Astrocyte (in vitro differentiated cells and primary cell): ENCODE measurements at regions not wholly inside any gene's neighbourhood (a gene's known extent, or its start where the extent isn't known, plus 50 kb on each side); places are given as distances from the start of the nearest gene placed in this dataset.
"Not testable (repeated sequence)": the region's sequence is repeated elsewhere in the genome, so short reads cannot be mapped to it uniquely, and the experiment has no call there.

Experiments
- DNase-seq: peaks from one replicate; pipeline ENCODE4 v3.0.0-alpha.2; 2010; ENCODE audit warnings: low read depth
- FAIRE-seq: peaks from 2 replicates; lab custom pipeline; 2011; peaks lifted over from hg19 to GRCh38; lab: Jason Lieb, UNC
- H2AFZ ChIP-seq: 2 replicates; pipeline ENCODE4 v1.6.0; 2012; ENCODE audit warnings: low read depth, low read length, inconsistent platforms
- H3K27ac ChIP-seq: 2 replicates; pipeline ENCODE4 v1.5.1; 2011; ENCODE audit warnings: low read depth, low read length, inconsistent platforms
- H3K27me3 ChIP-seq: 2 replicates; pipeline ENCODE4 v1.6.0; 2011; ENCODE audit warnings: low read length, inconsistent platforms; ENCODE audit not compliant: insufficient read depth
- H3K36me3 ChIP-seq: 2 replicates; pipeline ENCODE4 v1.5.1; 2011; ENCODE audit warnings: low read length, inconsistent platforms; ENCODE audit not compliant: insufficient read depth
- H3K4me1 ChIP-seq: 2 replicates; pipeline ENCODE4 v1.5.1; 2011; ENCODE audit warnings: low read length, inconsistent platforms; ENCODE audit not compliant: insufficient read depth
- H3K4me2 ChIP-seq: 2 replicates; pipeline ENCODE4 v1.6.0; 2012; ENCODE audit warnings: low read length, inconsistent platforms
- H3K4me3 ChIP-seq: 2 replicates; pipeline ENCODE4 v1.5.1; 2011; ENCODE audit warnings: low read depth, mild to moderate bottlenecking, low read length, inconsistent platforms; ENCODE audit not compliant: insufficient read depth
- H3K79me2 ChIP-seq: 2 replicates; pipeline ENCODE4 v1.6.0; 2012; ENCODE audit warnings: mild to moderate bottlenecking, low read length, inconsistent platforms; ENCODE audit not compliant: insufficient read depth
- H3K9ac ChIP-seq: 2 replicates; pipeline ENCODE4 v1.6.0; 2012; ENCODE audit warnings: mild to moderate bottlenecking, low read length, inconsistent platforms
- H3K9me3 ChIP-seq: 2 replicates; pipeline ENCODE4 v1.5.1; 2012; ENCODE audit warnings: low read depth, mild to moderate bottlenecking, low read length, inconsistent platforms; ENCODE audit not compliant: insufficient read depth
- H4K20me1 ChIP-seq: 2 replicates; pipeline ENCODE4 v1.6.0; 2012; ENCODE audit warnings: low read length, inconsistent platforms; ENCODE audit not compliant: insufficient read depth
- H3K27ac Mint-ChIP-seq: one replicate; pipeline ENCODE4 v1.8.0; 2021; ENCODE audit warnings: mild to moderate bottlenecking, mixed read lengths; ENCODE audit not compliant: unreplicated experiment
- H3K27me3 Mint-ChIP-seq: one replicate; pipeline ENCODE4 v1.8.0; 2021; ENCODE audit warnings: low read depth, mixed read lengths; ENCODE audit not compliant: unreplicated experiment
- H3K36me3 Mint-ChIP-seq: one replicate; pipeline ENCODE4 v1.8.0; 2021; ENCODE audit warnings: low read depth, mixed read lengths; ENCODE audit not compliant: unreplicated experiment
- H3K4me1 Mint-ChIP-seq: one replicate; pipeline ENCODE4 v1.8.0; 2021; ENCODE audit warnings: low read depth, mixed read lengths; ENCODE audit not compliant: unreplicated experiment
- H3K4me3 Mint-ChIP-seq: one replicate; pipeline ENCODE4 v1.8.0; 2021; ENCODE audit warnings: mild to moderate bottlenecking, moderate library complexity, mixed read lengths; ENCODE audit not compliant: unreplicated experiment
- H3K9me3 Mint-ChIP-seq: one replicate; pipeline ENCODE4 v1.8.0; 2021; ENCODE audit warnings: mild to moderate bottlenecking, mixed read lengths; ENCODE audit not compliant: unreplicated experiment
- CTCF ChIP-seq: IDR thresholded peaks from 2 replicates; pipeline ENCODE4 v1.5.1; 2011; ENCODE audit warnings: low read depth, mild to moderate bottlenecking, inconsistent platforms, low read length, moderate library complexity; ENCODE audit not compliant: insufficient read depth
- EZH2 ChIP-seq: IDR thresholded peaks from 2 replicates; pipeline ENCODE4 v1.6.1; 2012; ENCODE audit warnings: mild to moderate bottlenecking, low read length, inconsistent platforms; ENCODE audit not compliant: insufficient read depth

DNA sequence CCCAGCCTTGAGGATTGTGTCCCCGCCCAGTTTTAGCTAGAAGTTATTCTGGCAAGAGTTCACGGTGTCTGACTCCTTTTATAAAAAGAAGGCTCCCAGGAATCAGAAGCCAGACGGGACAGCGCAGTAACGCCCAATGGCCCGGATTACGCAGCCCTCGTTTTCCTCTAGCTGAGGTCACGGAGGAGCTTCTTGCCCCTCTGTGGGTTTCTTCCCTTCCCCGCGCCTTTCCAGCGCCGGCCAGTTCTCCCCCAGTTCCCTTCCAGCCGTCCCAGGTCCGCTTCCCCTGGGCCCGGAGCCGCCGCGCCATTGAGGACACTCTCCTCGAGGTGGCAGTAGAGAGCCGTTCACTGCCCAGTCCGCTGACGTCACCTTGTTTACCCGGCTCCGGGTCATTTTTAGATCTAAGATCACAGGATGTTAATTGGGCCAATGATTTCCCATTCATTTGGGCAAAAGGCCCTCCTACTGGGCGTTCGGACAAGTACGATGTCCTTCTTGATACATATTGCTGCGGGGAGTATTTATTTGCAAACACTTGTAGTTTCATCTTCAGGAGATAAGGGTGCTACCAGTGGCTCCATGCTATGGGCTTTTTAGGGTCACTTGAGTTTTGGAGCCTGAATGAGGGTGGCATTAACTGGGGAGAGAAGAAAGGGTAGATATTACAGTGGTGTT, 81.5 kb upstream of the PPM1B start:
- DNase-seq, result peak; percentile 42
- H3K4me1 Mint-ChIP-seq, result peaks cover 6% of the 10 kb centered on the region
- Histone ChIP-seq H3K4me1 (peaks cover 6% of the 10 kb centered on the region), H3K4me3 (peak overlapping the region; percentile 58), H2AFZ (peak overlapping the region; percentile 86), H3K36me3 (no peaks in the 10 kb centered on the region), H3K79me2 (no peaks in the 10 kb centered on the region), H4K20me1 (no peaks in the 10 kb centered on the region), H3K9me3 (no peaks in the 10 kb centered on the region), H3K4me2 (peak overlapping the region; percentile 84), H3K27me3 (no peaks in the 10 kb centered on the region), H3K27ac (no peak overlapping the region), H3K9ac (peak overlapping the region; percentile 60)
- no peak for TF ChIP-seq EZH2
- TF ChIP-seq CTCF, result peak; percentile 75
- peaks cover 1% of the 10 kb centered on the region for H3K9me3 Mint-ChIP-seq
- H3K27me3 Mint-ChIP-seq, result no peaks in the 10 kb centered on the region
- no peaks in the 10 kb centered on the region for H3K36me3 Mint-ChIP-seq
- H3K27ac Mint-ChIP-seq, result peak overlapping the region; percentile 10
- H3K4me3 Mint-ChIP-seq, result peak overlapping the region; percentile 45
- peak; percentile 47 for FAIRE-seq

DNA sequence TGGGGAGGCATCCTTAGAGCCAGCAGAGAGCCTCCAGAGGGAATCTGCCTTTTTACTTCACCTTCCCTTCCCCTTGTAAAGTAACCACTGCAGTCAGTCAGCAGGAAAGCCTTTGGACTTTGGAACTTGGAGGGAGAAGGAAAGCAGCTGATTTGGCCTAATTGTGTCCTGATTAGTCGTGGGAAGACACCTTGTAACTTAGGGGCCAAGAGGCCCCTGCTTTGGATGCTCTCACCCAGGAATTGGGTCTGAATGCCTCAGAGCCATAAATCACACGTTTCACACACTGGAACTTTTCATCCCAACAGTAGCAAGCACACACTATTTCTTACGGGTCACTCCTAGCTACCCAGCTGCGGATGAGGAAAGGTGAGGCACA, 81.0 kb upstream of the PPM1B start:
- no peak overlapping the region for H3K27ac ChIP-seq
- no peaks in the 10 kb centered on the region for H3K36me3 ChIP-seq
- H3K79me2 ChIP-seq, result no peaks in the 10 kb centered on the region
- Mint-ChIP-seq H3K4me1 (peaks cover 6% of the 10 kb centered on the region), H3K27ac (peak overlapping the region; percentile 10), H3K9me3 (peaks cover 1% of the 10 kb centered on the region), H3K36me3 (no peaks in the 10 kb centered on the region), H3K27me3 (no peaks in the 10 kb centered on the region), H3K4me3 (peak overlapping the region; percentile 45)
- H3K9me3 ChIP-seq, result no peaks in the 10 kb centered on the region
- no peaks in the 10 kb centered on the region for H4K20me1 ChIP-seq
- no peaks in the 10 kb centered on the region for H3K27me3 ChIP-seq
- peak overlapping the region; percentile 84 for H3K4me2 ChIP-seq
- TF ChIP-seq EZH2 (no peak), CTCF (no peak)
- DNase-seq (no peak), FAIRE-seq (no peak)
- peaks cover 6% of the 10 kb centered on the region for H3K4me1 ChIP-seq
- H3K9ac ChIP-seq, result peak overlapping the region; percentile 60
- peak overlapping the region; percentile 86 for H2AFZ ChIP-seq
- H3K4me3 ChIP-seq, result peak overlapping the region; percentile 58

DNA sequence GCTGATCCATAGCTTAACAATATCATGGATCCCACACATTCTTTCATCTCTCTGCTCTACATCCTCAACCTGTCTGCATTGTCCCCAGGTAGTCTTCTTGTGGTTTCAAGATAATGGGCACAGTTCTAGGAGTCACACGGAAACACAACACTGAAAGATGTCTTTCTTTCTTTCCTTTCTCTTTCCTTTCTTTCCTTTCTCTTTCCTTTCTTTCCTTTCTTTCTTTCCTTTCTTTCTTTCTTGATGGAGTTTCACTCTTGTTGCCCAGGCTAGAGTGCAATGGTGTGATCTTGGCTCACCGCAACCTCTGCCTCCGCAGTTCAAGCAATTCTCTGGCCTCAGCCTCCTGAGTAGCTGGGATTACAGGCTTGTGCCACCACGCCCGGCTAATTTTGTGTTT, 76.2 kb upstream of the PPM1B start:
- not testable (repeated sequence) for H3K4me1 Mint-ChIP-seq, H3K27ac Mint-ChIP-seq, H3K27me3 Mint-ChIP-seq, FAIRE-seq, DNase-seq, H3K9ac ChIP-seq, H3K9me3 Mint-ChIP-seq, H3K9me3 ChIP-seq, H3K36me3 ChIP-seq, H3K27me3 ChIP-seq, H3K4me3 ChIP-seq, H3K27ac ChIP-seq, H3K4me1 ChIP-seq, H2AFZ ChIP-seq, H4K20me1 ChIP-seq, H3K79me2 ChIP-seq, H3K4me2 ChIP-seq, H3K4me3 Mint-ChIP-seq, H3K36me3 Mint-ChIP-seq
